HG02610 (cell line): ENCODE measurements at regions not wholly inside any gene's neighbourhood (a gene's known extent, or its start where the extent isn't known, plus 50 kb on each side); places are given as distances from the start of the nearest gene placed in this dataset.
"Not testable (repeated sequence)": the region's sequence is repeated elsewhere in the genome, so short reads cannot be mapped to it uniquely, and the experiment has no call there.

Experiments used
- ATAC-seq: cut with Tn5 transposase; IDR thresholded peaks from one replicate; pipeline ENCODE4 v1.9.1; 2021; ENCODE audit warnings: mild to moderate bottlenecking, moderate library complexity; ENCODE audit not compliant: unreplicated experiment

DNA sequence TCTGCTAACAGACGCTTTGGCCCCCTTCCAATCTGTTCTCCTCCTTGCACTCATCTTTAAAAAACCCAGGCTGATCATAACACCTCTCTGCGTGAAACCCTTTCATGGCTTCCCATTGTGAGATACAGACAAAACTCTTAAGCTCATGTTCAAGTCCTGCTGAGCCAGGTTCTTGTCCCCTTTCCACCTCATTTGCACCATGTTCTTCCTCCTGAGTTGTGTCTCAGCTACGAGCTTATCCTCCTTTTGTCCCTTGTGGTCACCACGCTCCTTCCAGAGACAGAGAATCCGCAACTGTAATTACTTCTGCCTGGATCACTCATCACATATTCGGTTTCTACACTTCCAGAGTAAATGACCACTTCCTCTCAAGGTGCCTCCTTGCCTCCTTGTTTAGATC is 238.8 kb downstream of the ACTR3 start:
- no peak for ATAC-seq

DNA sequence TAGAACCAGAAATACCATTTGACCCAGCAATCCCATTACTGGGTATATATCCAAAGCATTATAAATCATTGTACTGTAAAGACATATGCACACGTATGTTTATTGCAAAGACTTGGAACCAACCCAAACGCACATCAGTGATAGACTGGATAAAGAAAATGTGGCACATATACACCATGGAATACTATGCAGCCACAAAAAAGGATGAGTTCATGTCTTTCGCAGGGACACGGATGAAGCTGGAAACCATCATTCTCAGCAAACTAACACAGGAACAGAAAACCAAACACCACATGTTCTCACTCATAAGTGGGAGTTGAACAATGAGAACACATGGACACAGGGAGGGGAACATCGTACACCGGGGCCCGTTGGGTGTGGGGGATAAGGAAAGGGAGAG is 242.2 kb downstream of the ACTR3 start:
- ATAC-seq: not testable (repeated sequence)

DNA sequence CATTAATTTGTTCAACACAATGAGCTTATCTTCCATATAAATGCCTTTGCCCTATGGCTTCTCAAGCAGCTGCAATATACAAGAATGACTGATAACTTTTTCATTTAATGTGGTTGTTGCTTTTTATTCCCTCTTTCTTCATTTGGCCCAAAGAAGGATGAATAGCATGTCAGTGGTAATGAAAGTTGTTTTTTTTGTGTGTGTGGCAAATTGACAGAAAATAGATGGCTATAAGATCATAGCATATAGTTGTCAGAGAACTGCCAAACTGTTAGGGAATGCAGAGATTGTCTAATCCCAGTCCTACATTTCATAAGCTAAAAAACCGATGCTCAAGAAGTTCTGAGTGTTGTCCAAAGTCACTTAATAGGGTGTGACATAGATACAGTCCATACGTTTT is 244.3 kb downstream of the ACTR3 start:
- ATAC-seq: no peak

DNA sequence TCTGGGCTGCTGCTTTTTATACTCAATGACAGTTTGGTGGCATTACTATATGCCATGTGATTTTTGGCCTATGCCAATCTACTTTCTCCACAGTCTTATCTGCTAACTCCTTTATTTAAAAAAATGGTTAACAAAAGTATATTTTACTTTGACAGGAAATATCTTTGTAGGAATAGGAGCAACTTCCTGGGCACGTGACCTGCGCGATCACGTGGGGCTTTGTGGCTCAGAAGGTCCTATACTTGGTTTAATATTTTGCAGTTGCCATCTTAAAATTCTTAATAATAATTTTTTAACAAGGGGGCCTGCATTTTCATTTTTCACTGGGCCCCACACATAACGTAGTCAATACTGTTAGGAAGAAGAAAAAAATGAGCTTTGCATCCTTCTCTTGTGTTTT is 249.7 kb downstream of the ACTR3 start:
- ATAC-seq: no peak

DNA sequence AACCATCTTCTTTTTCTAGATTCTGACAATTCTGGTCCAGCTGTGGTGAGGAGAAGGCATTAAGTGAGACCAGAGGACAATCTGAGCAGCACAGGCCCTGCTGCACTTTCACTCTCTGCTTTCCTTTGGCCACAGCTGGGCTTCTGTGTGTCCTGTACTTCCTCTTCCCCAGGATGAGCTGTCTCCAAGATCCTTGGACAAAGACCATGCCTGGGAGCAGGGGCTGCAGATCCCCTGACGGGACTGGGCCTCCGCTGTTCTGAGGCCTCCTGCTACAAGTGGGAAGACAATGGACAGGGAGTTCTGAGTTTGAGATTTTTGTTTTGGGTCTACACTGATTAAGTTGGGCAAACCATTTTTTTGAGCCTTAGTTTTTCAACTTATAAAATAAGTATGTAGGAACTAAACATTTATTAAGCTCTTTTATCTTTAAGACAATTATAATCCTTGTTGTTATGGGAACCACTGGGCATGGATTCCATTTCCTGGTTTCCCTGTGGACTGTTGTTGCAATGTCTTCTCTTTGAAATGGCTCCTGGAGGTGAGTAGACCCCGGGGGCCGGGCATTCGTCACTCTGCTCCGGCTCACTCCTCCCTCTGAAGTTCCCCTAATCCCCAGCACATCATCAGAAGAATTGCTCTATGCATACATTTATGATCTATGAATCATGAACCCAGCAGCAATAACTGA is 266.6 kb downstream of the ACTR3 start:
- no peak for ATAC-seq

DNA sequence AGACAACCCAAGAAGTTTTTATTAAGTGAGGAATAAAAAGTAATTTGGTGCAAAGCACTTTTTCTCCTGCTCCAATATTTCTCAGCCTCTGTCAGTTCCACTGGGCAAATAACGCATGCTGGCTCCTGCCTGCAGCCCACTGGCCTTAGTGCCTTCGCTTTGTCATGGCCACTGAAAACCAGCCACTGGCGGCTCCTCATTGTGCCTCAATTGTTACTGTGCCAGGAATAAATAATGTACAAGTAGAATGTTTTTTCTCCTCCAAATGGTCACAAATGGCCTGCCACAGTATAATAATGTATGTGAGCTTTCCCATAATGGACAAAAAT is 267.1 kb downstream of the ACTR3 start:
- no peak for ATAC-seq

DNA sequence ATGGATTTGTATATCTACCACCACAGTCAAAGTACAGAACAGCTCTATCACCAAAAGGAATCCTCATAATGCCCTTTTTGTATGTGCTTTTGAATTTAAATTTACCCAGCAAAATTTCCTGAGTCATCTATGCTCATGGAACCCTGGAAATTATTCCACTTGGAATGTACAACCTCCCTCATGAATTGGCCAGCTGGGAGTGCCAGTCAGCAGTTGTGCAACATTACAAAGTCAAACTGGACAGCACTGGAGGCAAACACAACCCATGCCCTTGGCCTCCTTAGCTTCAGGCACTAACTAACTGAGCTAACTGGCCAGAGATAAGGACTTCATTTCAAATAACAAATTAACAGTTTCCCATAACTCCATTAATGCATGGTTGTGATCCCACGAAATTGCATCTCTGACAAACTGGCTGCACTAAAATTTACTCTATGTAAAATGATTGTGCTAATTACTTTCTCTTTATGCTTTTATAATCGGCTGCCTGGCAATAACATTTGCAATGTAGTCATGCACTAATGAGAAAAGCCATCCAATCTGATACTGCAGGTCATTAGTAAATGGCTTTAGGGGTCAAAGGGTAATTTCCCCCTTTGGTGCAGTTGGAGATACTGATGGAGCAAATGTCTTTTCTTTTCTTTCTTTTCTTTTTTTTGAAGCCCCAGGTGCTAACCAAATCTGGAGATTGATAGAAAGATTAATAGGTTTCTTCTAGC is 270.5 kb downstream of the ACTR3 start:
- ATAC-seq: no peak

DNA sequence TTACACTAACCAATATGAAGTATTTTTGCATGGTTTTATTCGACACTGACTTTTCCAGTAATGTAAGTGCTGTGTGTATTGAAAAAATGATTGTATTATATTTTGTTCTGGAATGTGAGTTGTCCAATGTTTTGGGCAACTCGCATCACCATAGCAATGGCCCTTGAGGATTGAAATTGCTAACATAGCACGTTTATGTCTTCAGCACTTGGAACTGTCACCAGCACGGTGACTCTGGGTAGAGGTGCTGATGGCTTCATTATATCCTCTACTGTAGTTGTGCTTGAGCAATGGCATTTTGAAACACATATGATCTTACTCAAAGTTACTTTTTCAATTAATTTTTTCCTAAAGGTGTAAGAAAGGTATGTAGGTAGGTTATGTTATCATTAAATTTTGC is 271.5 kb downstream of the ACTR3 start:
- no peak for ATAC-seq

DNA sequence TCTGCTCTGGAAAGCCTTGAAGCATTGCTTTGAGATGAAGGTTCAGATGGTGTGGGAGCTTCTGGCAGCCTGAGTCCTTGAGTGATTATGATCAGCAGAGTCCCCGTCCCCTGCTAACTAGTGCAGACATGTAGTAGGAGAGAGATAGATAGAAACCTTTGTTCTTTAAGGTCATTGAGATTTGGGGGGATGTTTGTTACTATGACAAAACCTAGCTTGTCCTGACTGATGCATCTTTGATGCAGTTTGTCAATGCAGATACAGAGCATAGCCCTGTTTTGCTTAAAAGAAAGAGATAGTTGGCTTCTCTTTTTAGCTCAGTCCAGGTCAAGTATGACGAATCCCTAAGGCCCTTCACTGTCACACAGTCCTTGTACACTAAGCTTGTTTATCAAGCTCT is 274.6 kb upstream of the DPP10 start:
- no peak for ATAC-seq

DNA sequence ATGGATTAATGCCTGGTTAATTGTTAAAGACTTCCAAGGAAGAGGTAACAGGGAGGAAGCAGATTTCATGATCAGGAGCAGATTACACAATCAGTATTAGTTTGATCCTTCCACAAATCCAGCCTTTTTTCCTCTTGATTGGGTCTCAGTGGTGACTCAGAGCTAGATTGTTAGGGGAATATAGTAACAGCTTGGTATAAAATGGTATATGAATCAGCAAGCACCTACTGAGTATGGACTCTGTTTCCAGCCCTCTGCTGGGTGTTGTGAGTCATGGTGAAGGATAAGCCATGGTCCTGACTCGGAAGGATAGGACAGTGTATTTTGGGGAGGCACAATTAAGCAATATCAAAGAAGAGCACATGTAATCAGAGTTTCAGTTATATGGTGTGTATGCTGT is 272.4 kb upstream of the DPP10 start:
- ATAC-seq: no peak

DNA sequence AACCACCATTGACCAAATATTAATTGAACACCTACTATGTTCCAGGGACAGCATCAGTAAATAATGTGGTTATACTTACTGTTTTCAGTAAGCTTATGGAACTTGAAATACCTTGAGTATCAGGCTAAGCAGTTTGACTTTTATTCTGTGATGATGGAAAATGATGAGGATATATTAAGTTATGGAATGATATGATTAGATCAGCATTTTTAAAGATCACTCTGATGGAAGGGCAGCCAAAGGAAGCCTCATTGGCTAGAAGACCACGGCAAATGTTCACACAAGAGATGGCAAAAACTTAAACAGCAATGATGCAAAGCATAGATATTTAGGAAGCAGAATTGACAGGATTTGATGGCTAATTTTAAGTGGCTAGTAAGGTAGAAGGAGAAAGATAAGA is 266.9 kb upstream of the DPP10 start:
- ATAC-seq: no peak

DNA sequence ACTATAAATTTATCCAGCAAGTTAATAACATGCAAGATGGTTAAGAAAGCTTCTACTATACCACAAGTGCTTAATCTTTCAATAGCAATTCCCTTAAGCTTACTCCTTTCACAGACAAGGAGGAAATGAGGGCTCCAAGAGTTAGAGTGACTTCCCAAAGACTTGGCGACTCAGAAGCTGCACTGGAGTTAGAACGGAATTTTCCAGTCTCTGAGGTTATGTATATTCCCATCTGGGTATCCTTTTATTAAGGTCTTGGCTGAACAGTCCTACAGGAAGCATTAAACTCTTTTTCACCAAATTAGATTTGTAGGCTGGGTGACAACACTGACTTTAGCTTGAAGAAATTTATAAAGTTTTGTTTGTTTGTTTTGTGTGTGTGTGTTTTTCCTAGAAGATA is 256.9 kb upstream of the DPP10 start:
- ATAC-seq: no peak

DNA sequence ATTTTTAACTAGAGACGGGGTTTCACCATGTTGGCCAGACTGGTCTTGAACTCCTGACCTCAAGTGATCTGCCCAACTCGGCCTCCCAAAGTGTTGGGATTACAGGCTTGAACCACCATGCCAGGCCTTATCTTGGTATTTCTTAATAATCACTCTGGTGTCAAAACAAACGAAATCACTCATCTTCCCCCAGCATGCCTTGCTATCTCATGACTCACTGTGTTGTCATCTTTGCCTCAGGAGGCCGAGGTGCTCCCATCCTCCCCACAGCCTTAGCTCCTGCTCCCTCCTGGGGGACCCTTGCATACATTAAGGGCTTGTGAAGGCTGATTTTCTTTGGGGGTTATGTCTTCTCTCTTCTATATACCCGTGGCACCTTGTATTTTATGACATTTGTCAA is 250.1 kb upstream of the DPP10 start:
- no peak for ATAC-seq

DNA sequence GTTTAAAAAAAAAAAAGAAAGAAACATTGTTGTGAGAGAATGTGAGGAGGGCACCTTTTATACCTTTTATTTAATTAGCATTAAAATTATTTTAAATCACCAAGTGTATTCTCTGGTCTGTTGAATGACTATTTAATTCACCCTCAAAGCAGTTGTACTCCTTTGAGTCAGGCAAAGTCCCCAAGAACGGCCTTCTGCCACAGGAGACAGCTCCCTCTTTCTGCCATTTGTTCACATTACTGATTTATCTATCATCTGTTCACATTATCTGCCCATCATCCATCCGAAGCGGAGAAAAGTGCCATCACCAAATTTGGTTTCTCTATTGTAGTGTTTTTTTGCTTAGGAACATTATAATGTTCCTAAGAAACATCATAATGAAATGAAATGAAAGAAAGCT is 240.7 kb upstream of the DPP10 start:
- no peak for ATAC-seq

DNA sequence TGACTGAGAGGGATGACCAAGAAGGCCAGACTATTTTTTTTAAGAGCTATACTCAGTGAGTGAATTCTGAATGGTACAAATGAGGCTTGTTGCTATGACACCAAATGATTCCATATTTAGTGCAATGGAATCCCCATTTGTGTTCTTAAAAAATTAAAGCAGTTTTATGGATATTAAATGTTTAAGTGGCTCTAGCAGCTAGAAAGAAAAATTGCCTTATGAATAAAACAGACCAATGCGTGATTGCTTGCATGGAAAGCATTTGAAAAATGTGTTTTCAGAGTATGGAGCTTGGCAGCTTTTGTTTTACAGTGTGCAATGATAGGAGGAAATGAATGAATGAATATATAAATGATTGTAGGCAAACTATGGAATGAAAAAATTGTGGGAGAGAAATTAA is 238.8 kb upstream of the DPP10 start:
- no peak for ATAC-seq

DNA sequence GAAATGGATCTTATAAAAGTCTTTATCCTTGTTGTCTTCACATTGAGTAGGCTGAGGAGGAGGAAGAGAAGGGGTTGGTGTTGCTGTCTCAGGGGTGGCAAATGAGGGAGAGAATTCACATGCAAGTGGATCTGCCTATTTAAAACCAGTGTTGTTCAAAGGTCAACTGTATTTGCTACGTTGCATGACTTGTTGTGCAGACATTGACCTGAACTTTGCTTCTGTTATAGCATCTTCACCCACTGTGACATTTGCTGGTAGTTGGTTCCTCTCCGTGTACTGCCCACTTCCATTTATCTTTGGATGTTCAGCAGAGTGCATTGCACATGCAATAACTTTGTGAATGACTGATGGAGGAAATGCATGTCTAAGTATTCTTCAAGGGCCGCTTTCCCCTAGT is 228.6 kb upstream of the DPP10 start:
- ATAC-seq: no peak

DNA sequence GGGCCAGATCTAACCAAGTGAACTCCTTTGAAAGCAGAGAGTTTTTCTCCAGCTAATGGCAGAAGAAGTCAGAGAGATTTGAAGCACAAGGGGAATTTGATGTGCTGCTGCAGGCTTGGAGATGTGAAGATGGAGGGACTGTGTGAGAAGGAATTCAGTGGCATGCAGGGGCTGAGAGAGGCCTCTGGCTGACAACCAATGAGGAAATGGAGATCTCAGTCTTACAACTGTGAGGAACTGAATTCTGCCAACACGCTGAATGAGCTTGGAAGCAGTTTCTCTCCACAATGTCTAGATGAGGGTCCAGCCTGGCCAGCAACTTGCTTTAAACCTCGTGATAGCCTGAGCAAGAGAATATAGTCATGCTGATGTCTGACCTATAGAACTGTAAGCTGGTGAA is 224.1 kb upstream of the DPP10 start:
- no peak for ATAC-seq

DNA sequence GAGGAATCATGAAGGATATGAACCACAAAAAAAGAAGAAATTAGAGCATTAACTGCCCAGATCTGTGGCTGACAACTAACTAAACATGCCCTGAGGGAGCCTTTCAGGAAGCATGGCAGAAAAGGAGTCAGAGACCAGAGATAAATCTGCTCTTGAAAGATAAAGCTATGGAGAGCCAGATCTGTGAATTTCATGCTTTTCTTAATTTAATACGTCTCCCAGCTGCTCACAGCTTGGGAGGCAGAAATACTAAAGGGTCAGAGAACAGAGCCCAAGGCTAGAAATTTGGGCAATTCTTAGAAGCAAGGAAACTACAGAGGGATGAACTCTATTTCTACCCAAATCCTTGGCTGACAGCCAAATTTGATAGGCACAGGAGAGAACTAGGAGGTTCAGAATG is 223.0 kb upstream of the DPP10 start:
- no peak for ATAC-seq

DNA sequence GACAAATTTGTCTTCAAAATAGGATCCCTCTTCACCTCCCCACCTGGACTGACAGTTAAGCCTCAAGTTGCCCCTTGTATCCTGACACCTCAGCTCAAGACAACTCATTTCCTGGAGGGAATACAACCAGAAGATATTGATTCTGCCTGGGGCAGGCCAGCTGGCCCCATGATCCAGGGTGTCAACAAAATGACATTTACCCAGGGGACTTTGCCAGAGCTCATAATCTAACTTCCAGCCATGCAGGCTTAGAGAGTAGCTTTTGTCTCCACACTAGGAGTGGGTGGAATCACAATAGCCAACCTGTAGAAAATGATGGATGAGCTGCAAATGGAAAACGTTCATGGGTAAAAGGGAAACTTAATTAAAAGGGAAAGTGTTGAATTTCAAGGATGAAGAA is 220.1 kb upstream of the DPP10 start:
- ATAC-seq: no peak

DNA sequence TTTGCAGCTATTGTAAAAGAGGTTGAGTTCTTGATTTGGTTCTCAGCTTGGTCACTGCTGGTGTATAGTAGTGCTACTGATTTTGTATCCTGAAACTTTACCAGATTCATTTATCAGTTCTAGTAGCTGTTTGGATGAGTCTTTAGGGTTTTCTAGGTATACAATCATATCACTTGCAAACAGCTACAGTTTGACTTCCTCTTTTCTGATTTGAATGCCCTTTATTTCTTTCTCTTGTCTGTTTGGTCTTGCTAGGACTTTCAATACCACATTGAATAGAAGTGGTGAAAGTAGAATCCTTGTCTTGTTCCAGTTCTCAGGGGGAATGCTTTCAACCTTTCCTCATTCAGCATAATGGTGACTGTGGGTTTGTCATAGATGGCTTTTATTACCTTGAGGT is 210.5 kb upstream of the DPP10 start:
- no peak for ATAC-seq

DNA sequence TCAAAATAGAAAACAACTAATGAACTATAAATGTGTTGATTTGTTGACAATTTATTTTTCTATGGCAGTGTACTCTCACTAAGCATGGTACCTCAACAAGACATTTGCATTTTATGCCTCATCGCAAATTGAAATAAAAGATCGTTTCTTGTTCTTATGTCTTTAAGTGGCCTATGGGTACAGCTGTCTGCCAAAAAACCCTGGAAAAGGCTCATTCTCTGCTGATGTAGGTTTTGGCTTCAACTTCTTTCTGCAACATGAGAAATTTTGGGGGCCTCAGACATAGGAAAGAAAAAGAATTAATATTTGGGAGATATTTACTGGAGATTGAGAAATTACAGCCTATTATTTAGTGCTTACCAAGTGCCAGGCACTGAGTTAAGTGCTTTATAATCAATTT is 205.1 kb upstream of the DPP10 start:
- no peak for ATAC-seq

DNA sequence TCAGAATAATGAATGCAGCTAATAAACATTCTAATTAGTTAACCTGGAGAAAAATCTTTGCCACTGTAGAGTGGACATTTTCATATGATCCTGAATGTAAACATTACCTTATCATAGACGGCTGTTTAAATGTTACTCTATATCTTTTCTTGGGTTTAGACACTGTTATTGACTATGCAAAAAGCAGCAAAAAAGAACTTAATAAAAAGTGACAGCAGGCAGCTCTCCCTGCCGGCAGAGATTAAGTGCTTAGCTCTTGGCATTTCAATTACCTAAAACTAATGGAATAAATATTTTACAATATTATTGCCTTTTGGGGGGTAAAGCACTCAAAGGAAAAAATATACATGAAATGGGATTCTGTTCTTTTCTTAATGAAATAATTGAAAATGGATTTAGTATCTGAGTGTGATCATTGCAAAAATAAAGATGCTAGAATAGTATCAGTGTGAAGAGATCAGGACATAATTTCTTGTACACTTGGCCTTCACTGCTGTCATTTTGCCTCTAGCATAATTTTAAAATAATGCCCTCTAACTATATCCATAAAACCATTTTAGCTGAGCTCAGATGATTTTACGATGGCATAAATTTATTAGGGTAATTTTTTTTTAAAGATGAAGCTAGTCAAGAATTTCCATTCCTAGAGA is 203.4 kb upstream of the DPP10 start:
- no peak for ATAC-seq

DNA sequence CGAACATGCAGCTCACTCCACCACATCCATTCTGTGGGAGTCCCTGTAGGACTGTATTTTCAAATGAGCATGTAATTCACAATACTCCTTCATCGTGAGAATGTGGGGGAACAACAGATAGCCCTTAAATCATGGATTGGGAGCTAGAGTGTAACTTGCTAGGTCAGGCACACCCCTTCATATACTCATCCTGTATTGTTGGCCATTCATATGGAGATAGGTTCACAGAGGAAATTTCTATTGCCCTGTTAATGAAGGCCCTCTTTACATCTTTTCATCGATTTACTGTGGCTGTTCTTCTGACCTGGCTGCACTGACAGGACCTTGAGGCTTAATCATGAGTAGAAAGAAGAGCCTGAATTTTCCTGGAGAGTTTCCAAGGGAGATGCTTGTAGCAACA is 193.8 kb upstream of the DPP10 start:
- no peak for ATAC-seq
